ENCODE measurements at regions not wholly inside any gene's neighbourhood (a gene's known extent, or its start where the extent isn't known, plus 50 kb on each side); places are given as distances from the start of the nearest gene placed in this dataset.

- TF ChIP-seq GABPB1 (CRISPR knock-in tag; IDR thresholded peaks at IDR 0.05): no peak
Measured at GRCh38 chr2:118535171-118535817, 312.2 kb downstream of the EN1 start (continued).

GRCh38 chr2:118530976-118531375 is 316.5 kb downstream of the EN1 start:
- Histone ChIP-seq H3K36me3 (ENCODE audit: control insufficient read depth, insufficient read depth, low read length) (no peaks in the 10 kb centered on the region), H2AFZ (ENCODE audit: low read depth, low read length) (no peak overlapping the region), H3K4me3 (no peak overlapping the region), H3K4me2 (ENCODE audit: insufficient read depth, low read length) (no peak overlapping the region), H3K27ac (ENCODE audit: extremely low read depth, low read depth, low read length) (no peak overlapping the region), H3K9me1 (ENCODE audit: control insufficient read depth, insufficient read depth, low read length) (no peaks in the 10 kb centered on the region), H4K20me1 (replicated peaks; ENCODE audit: control insufficient read depth, insufficient read depth, low read length) (no peaks in the 10 kb centered on the region), H3K27me3 (ENCODE audit: control insufficient read depth in 2 of 2, insufficient read depth in 2 of 2, low read length in 2 of 2) (peaks cover 0 to 8% of the 10 kb centered on the region in 2 experiments; a peak in 1 of 5 replicates), H3K9me3 (replicated peaks; ENCODE audit: control insufficient read depth, insufficient read depth, low read depth, low read length) (no peaks in the 10 kb centered on the region), H3K79me2 (ENCODE audit: control insufficient read depth, insufficient read depth, low read length) (no peaks in the 10 kb centered on the region), H3K9ac (ENCODE audit: insufficient read depth in 1 of 2, low read depth in 2 of 2, low read length in 2 of 2) (no peak overlapping the region), H3K4me1 (replicated peaks in 1 of 2; ENCODE audit: control insufficient read depth in 2 of 2, insufficient read depth in 2 of 2, low read length in 2 of 2) (no peaks in the 10 kb centered on the region)
- in situ Hi-C loops (cut with MboI): no loop called here
- intact Hi-C loops (cut with micrococcal nuclease): loop anchor here (5.0 kb wide), 1 partner anchor 331 kb away; no protein-coding TSS in a partner anchor
- FAIRE-seq (no peak), ATAC-seq (no peak), DNase-seq (ENCODE audit: extremely low read depth in 1 of 4, low spot score in 3 of 4) (no peak)
- WGBS (ENCODE audit: insufficient coverage, low coverage, missing lambda C conversion rate): 7% methylated on average over 6 of the region's 6 CpGs
- ChIA-PET POLR2A (no interaction called here), CTCF (ENCODE audit: low intra/inter-chr PET ratio) (no interaction called here)
- no TSS peak for BruUV-seq (replicated peaks)
- TF ChIP-seq ZNF121 (CRISPR knock-in tag; conservative IDR thresholded peaks at IDR 0.05) (no peak), MEIS2 (IDR thresholded peaks at IDR 0.05; ENCODE audit: partially characterized antibody) (peak; percentile 22), CBFA2T2 (conservative IDR thresholded peaks at IDR 0.05) (no peak), FOS (IDR thresholded peaks at IDR 0.05; ENCODE audit: extremely low read depth, insufficient read length) (no peak), PKNOX1 (IDR thresholded peaks at IDR 0.05) (peak; percentile 47; the same call in 1 of the 2 replicates)

Data from K562 (cell line).